ENCODE measurements at regions not wholly inside any gene's neighbourhood (a gene's known extent, or its start where the extent isn't known, plus 50 kb on each side); places are given as distances from the start of the nearest gene placed in this dataset.

GRCh38 chr13:44887515-44887914, 101.8 kb downstream of the NUFIP1 start:
- ChIA-PET POLR2A (no interaction called here), CTCF (interaction anchor here (0.7 to 1.3 kb wide), 2 partner anchors 19 to 135 kb away, joined by 3 read pairs; no protein-coding TSS in a partner anchor)
- TF ChIP-seq CTCF (IDR thresholded peaks at IDR 0.05; ENCODE audit: insufficient read depth, low read length, missing control alignments): no peak
- H3K4me3 ChIP-seq (ENCODE audit: low read depth, low read length): no peak overlapping the region
- no peak for DNase-seq (ENCODE audit: low read depth, low spot score)

- peak; percentile 38 for DNase-seq (ENCODE audit: low read depth, low spot score)
- TF ChIP-seq CTCF (IDR thresholded peaks at IDR 0.05; ENCODE audit: insufficient read depth, low read length, missing control alignments): no peak
- POLR2A ChIA-PET: interaction anchor here (0.6 to 1.1 kb wide), 3 partner anchors 34 to 204 kb away, joined by 3 to 4 read pairs (median 4); no protein-coding TSS in a partner anchor
- H3K4me3 ChIP-seq (ENCODE audit: low read depth, low read length): no peak overlapping the region
- CTCF ChIA-PET: interaction anchor here (0.9 to 1.7 kb wide), 5 partner anchors 11 to 401 kb away, joined by 3 to 5 read pairs (median 4); no protein-coding TSS in a partner anchor
Measured at GRCh38 chr13:44884076-44884729, 105.1 kb downstream of the NUFIP1 start.

GRCh38 chr13:44879452-44880058, 109.7 kb downstream of the NUFIP1 start:
- POLR2A ChIA-PET: no interaction called here
- DNase-seq (ENCODE audit: low read depth, low spot score): peak; percentile 23

GRCh38 chr13:44876782-44877324, 112.4 kb downstream of the NUFIP1 start:
- no peak overlapping the region for H3K4me3 ChIP-seq (ENCODE audit: low read depth, low read length)
- ChIA-PET POLR2A (no interaction called here), CTCF (interaction anchor here (1.0 kb wide), 1 partner anchor 393 kb away, joined by 3 read pairs; no protein-coding TSS in a partner anchor)
- no peak for DNase-seq (ENCODE audit: low read depth, low spot score)
- peak; percentile 51 for TF ChIP-seq CTCF (IDR thresholded peaks at IDR 0.05; ENCODE audit: insufficient read depth, low read length, missing control alignments)

More at GRCh38 chr13:44879452-44880058, 109.7 kb downstream of the NUFIP1 start:
- CTCF ChIA-PET: interaction anchor here (1.1 kb wide), 1 partner anchor 307 kb away, joined by 4 read pairs; no protein-coding TSS in a partner anchor
- H3K4me3 ChIP-seq (ENCODE audit: low read depth, low read length): no peak overlapping the region
- peak; percentile 55 for TF ChIP-seq CTCF (IDR thresholded peaks at IDR 0.05; ENCODE audit: insufficient read depth, low read length, missing control alignments)

- TF ChIP-seq CTCF (IDR thresholded peaks at IDR 0.05; ENCODE audit: insufficient read depth, low read length, missing control alignments): no peak
- H3K4me3 ChIP-seq (ENCODE audit: low read depth, low read length): no peak overlapping the region
- ChIA-PET POLR2A (no interaction called here), CTCF (interaction anchor here (1.2 kb wide), 1 partner anchor 392 kb away, joined by 6 read pairs; no protein-coding TSS in a partner anchor)
- no peak for DNase-seq (ENCODE audit: low read depth, low spot score)
Measured at GRCh38 chr13:44874886-44875630, 114.2 kb downstream of the NUFIP1 start.
